ENCODE measurements at regions not wholly inside any gene's neighbourhood (a gene's known extent, or its start where the extent isn't known, plus 50 kb on each side); places are given as distances from the start of the nearest gene placed in this dataset.

- no peaks in the 10 kb centered on the region for H3K9me3 Mint-ChIP-seq
- TF ChIP-seq, protein P1, sequence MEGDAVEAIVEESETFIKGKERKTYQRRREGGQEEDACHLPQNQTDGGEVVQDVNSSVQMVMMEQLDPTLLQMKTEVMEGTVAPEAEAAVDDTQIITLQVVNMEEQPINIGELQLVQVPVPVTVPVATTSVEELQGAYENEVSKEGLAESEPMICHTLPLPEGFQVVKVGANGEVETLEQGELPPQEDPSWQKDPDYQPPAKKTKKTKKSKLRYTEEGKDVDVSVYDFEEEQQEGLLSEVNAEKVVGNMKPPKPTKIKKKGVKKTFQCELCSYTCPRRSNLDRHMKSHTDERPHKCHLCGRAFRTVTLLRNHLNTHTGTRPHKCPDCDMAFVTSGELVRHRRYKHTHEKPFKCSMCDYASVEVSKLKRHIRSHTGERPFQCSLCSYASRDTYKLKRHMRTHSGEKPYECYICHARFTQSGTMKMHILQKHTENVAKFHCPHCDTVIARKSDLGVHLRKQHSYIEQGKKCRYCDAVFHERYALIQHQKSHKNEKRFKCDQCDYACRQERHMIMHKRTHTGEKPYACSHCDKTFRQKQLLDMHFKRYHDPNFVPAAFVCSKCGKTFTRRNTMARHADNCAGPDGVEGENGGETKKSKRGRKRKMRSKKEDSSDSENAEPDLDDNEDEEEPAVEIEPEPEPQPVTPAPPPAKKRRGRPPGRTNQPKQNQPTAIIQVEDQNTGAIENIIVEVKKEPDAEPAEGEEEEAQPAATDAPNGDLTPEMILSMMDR (IDR thresholded peaks at IDR 0.05; ENCODE audit: unreplicated experiment in 3 of 3) = no peak
- H3K36me3 Mint-ChIP-seq (ENCODE audit: low read depth) = no peaks in the 10 kb centered on the region
- H3K4me3 Mint-ChIP-seq = no peak overlapping the region
- H3K27ac Mint-ChIP-seq = no peak overlapping the region
- H3K27me3 Mint-ChIP-seq (ENCODE audit: low read depth) = no peaks in the 10 kb centered on the region
- no peaks in the 10 kb centered on the region for H3K4me1 Mint-ChIP-seq
Measured at GRCh38 chr4:126213996-126214395, 899.2 kb downstream of the FAT4 start.

GRCh38 chr4:126215759-126216158, 901.0 kb downstream of the FAT4 start:
- Mint-ChIP-seq H3K4me3 (no peak overlapping the region), H3K27ac (no peak overlapping the region), H3K27me3 (ENCODE audit: low read depth) (no peaks in the 10 kb centered on the region), H3K4me1 (no peaks in the 10 kb centered on the region), H3K36me3 (ENCODE audit: low read depth) (no peaks in the 10 kb centered on the region), H3K9me3 (no peaks in the 10 kb centered on the region)
- TF ChIP-seq, protein P1 (IDR thresholded peaks at IDR 0.05; ENCODE audit: unreplicated experiment in 3 of 3) = no peak

GRCh38 chr4:126216611-126217010, 901.9 kb downstream of the FAT4 start:
- Mint-ChIP-seq H3K36me3 (ENCODE audit: low read depth) (no peaks in the 10 kb centered on the region), H3K4me1 (no peaks in the 10 kb centered on the region), H3K27ac (no peak overlapping the region), H3K9me3 (no peaks in the 10 kb centered on the region), H3K27me3 (ENCODE audit: low read depth) (no peaks in the 10 kb centered on the region), H3K4me3 (no peak overlapping the region)
- TF ChIP-seq, protein P1 (IDR thresholded peaks at IDR 0.05; ENCODE audit: unreplicated experiment in 3 of 3) = no peak

- Mint-ChIP-seq H3K4me3 (no peak overlapping the region), H3K27ac (peak overlapping the region; percentile 4 to 37 (median 28)), H3K27me3 (ENCODE audit: low read depth) (no peaks in the 10 kb centered on the region), H3K36me3 (ENCODE audit: low read depth) (no peaks in the 10 kb centered on the region), H3K4me1 (no peaks in the 10 kb centered on the region), H3K9me3 (no peaks in the 10 kb centered on the region)
- TF ChIP-seq, protein P1 (IDR thresholded peaks at IDR 0.05; ENCODE audit: unreplicated experiment in 3 of 3) = no peak
Measured at GRCh38 chr4:126221282-126221681, 906.5 kb downstream of the FAT4 start.

DNA sequence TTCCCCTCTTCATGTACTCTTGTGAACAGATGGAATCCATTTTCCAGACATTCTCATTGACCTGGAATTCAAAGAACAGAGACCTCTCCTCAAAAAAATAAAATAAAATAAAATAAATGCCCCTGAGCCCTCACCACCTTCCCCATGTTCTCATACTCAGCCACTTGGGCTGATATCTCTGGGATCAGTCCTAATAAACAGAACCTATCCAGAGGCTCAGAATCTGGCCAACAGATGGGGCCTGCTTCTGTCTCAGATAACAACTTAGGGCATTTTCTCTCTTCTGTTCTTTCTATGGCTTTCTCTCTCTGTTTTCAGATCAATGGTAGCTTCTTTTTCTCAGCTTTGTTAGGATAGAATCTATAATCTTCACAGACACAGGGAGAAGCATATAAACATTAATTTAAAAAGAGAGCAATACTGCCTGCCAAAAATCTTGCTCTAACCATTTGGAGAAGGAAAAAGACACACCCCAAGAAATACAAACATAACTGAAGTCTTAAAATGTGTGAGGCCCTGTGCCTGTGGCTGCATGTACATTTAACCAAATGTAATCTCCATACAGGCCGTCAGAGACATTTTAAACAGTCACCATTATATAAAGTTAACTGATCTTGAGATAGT, 907.1 kb downstream of the FAT4 start:
- Mint-ChIP-seq H3K27ac (peak overlapping the region; percentile 4 to 37 (median 28)), H3K36me3 (ENCODE audit: low read depth) (no peaks in the 10 kb centered on the region), H3K4me3 (no peak overlapping the region), H3K9me3 (no peaks in the 10 kb centered on the region), H3K27me3 (ENCODE audit: low read depth) (no peaks in the 10 kb centered on the region), H3K4me1 (no peaks in the 10 kb centered on the region)
- TF ChIP-seq, protein P1 (IDR thresholded peaks at IDR 0.05; ENCODE audit: unreplicated experiment in 3 of 3) = no peak

DNA sequence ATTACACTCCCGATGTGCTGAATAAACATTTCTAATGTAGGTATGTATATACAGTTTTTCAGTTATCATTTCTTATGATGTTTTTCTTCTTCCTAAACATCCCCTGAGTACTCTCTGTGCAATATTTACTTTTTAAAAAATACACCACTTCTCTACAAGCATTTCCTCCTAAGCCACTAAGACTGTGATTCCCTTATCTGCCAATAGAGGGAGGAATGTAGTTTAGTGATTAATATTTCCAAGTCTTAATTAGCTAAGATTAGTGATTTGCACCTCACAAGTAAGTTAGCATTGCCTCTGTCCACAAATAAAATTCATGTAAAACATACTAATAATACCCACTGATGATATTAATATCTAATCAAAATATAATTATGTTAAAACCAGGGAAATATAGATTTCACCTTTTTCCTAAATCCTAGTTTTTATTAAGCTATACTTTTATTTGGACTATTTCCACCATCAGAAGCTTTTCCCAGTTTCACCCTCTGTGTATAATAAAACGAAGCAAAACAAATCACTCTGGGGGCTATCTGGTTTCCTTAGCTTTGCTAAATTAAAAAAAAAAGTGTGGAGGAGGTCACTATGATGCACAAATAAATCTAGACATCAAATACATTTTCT, 909.1 kb downstream of the FAT4 start:
- H3K27me3 Mint-ChIP-seq (ENCODE audit: low read depth) = no peaks in the 10 kb centered on the region
- TF ChIP-seq, protein P1 (IDR thresholded peaks at IDR 0.05; ENCODE audit: unreplicated experiment in 3 of 3) = peak; percentile 54 to 73 (median 61)
- H3K36me3 Mint-ChIP-seq (ENCODE audit: low read depth) = no peaks in the 10 kb centered on the region
- no peaks in the 10 kb centered on the region for H3K9me3 Mint-ChIP-seq
- H3K4me1 Mint-ChIP-seq = no peaks in the 10 kb centered on the region
- no peak overlapping the region for H3K27ac Mint-ChIP-seq
- no peak overlapping the region for H3K4me3 Mint-ChIP-seq

Data from nephron (organoid).